GM12878 (cell line): ENCODE measurements at regions not wholly inside any gene's neighbourhood (a gene's known extent, or its start where the extent isn't known, plus 50 kb on each side); places are given as distances from the start of the nearest gene placed in this dataset.
A peak's percentile ranks its signal among the peaks of the same experiment; 100 is the strongest.

ENCODE experiments used
- ATAC-seq: fragments of 200-7000 bp; cut with Tn5 transposase; 3 replicates; pipeline ENCODE4 v1.9.1; 2020; ENCODE audit warnings: mild to moderate bottlenecking, moderate library complexity
- BruUV-seq: library from RNA; stranded (reverse); fragments of 400-500 nt; replicated peaks from 2 replicates; lab custom pipeline; 2021; lab: Mats Ljungman, UMichigan
- CTCF ChIA-PET: fragments of 300-600 bp; sonication (Branson Sonifier 250); formaldehyde crosslinking; extraction: SDS; loops from one replicate; lab custom pipeline; 2021; ENCODE audit warnings: inconsistent platforms; lab: Yijun Ruan, JAX
- POLR2A ChIA-PET: fragments of 350-600 bp; formaldehyde crosslinking; extraction: SDS; loops from one replicate; lab custom pipeline; 2021; ENCODE audit warnings: inconsistent platforms; lab: Charles Lee
- RAD21 ChIA-PET: fragments of 300-600 bp; sonication (Branson Sonifier 250); formaldehyde crosslinking; loops from one replicate; lab custom pipeline; 2023; ENCODE audit warnings: antibody characterized with exemption; ENCODE audit not compliant: unreplicated experiment; lab: Charles Lee
- SMC1A ChIA-PET: fragments of 300-600 bp; sonication (Branson Sonifier 250); formaldehyde crosslinking; loops from one replicate; lab custom pipeline; 2023; ENCODE audit not compliant: unreplicated experiment, uncharacterized antibody; lab: Charles Lee
- DNase-seq: peaks from one replicate; pipeline ENCODE4 v3.0.0-alpha.2; 2011; ENCODE audit warnings: low read depth, low spot score
- FAIRE-seq: peaks from 3 replicates; lab custom pipeline; 2011; peaks lifted over from hg19 to GRCh38; lab: Jason Lieb, UNC
- H2AFZ ChIP-seq: 2 replicates; pipeline ENCODE4 v1.6.0; 2011; ENCODE audit warnings: low read depth, low read length, control low read depth; ENCODE audit not compliant: control insufficient read depth
- H3K27ac ChIP-seq: 2 replicates; pipeline ENCODE4 v1.5.1; 2011; ENCODE audit warnings: control low read depth; ENCODE audit not compliant: control insufficient read depth, insufficient read depth
- H3K27me3 ChIP-seq, 2 experiments: replicated peaks in 1 of 2; 2 replicates each; pipeline versions ENCODE4 v1.6.0 to v1.6.1; 2011; ENCODE audit warnings: low read length in 1 of 2; ENCODE audit not compliant: control insufficient read depth in 2 of 2, insufficient read depth in 2 of 2
- H3K36me3 ChIP-seq, 2 experiments: 2 replicates each; pipeline ENCODE4 v1.5.1; 2011; ENCODE audit warnings: low read length in 1 of 2; ENCODE audit not compliant: control insufficient read depth in 2 of 2, insufficient read depth in 2 of 2
- H3K4me1 ChIP-seq: 2 replicates; pipeline ENCODE4 v1.6.1; 2011; ENCODE audit warnings: mild to moderate bottlenecking, low read length, moderate library complexity, mixed read lengths; ENCODE audit not compliant: control insufficient read depth, insufficient read depth
- H3K4me2 ChIP-seq: 2 replicates; pipeline ENCODE4 v1.6.0; 2011; ENCODE audit warnings: control low read depth; ENCODE audit not compliant: control insufficient read depth, insufficient read depth
- H3K4me3 ChIP-seq: fragments of 200-600 bp; sonication (generic); 2 replicates; pipeline ENCODE4 v1.5.1; 2016
- H3K79me2 ChIP-seq: 2 replicates; pipeline ENCODE4 v1.6.0; 2011; ENCODE audit warnings: low read length; ENCODE audit not compliant: control insufficient read depth, insufficient read depth
- H3K9ac ChIP-seq: 2 replicates; pipeline ENCODE4 v1.8.0; 2011; ENCODE audit warnings: low read length, control low read depth, mixed read lengths; ENCODE audit not compliant: control insufficient read depth, insufficient read depth
- H3K9me3 ChIP-seq: replicated peaks from 3 replicates; pipeline ENCODE4 v1.5.1; 2011; ENCODE audit warnings: mild to moderate bottlenecking, low read length; ENCODE audit not compliant: control insufficient read depth, insufficient read depth
- H4K20me1 ChIP-seq: 2 replicates; pipeline ENCODE4 v1.6.0; 2011; ENCODE audit not compliant: control insufficient read depth, insufficient read depth
- BACH1 ChIP-seq: fragments of 450-650 bp; IDR thresholded peaks from 2 replicates; pipeline ENCODE4 v1.6.1; 2017; ENCODE audit warnings: mild to moderate bottlenecking, borderline replicate concordance
- CBFB ChIP-seq: IDR thresholded peaks from 2 replicates; pipeline ENCODE4 v1.6.1; 2016; ENCODE audit warnings: antibody characterized with exemption, low read depth
- CHD4 ChIP-seq: fragments of 200-600 bp; sonication (generic); IDR thresholded peaks from 2 replicates; pipeline ENCODE4 v1.6.1; 2016; ENCODE audit warnings: mild to moderate bottlenecking
- CREM ChIP-seq: IDR thresholded peaks from 2 replicates; pipeline ENCODE4 v1.6.1; 2014; ENCODE audit warnings: antibody characterized with exemption, low read depth
- EZH2 ChIP-seq: IDR thresholded peaks from 2 replicates; pipeline ENCODE4 v1.6.1; 2012; ENCODE audit warnings: low read depth, mild to moderate bottlenecking, control low read depth, inconsistent platforms, low read length, borderline replicate concordance; ENCODE audit not compliant: control insufficient read depth
- GABPA ChIP-seq: IDR thresholded peaks from 2 replicates; pipeline ENCODE4 v1.6.1; 2014; ENCODE audit warnings: antibody characterized with exemption, low read depth, mild to moderate bottlenecking, inconsistent platforms
- HDGF ChIP-seq: fragments of 450-650 bp; IDR thresholded peaks from 2 replicates; pipeline ENCODE4 v1.6.1; 2016; ENCODE audit warnings: antibody characterized with exemption
- JUNB ChIP-seq: IDR thresholded peaks from 2 replicates; pipeline ENCODE4 v1.6.1; 2016; ENCODE audit warnings: antibody characterized with exemption, mild to moderate bottlenecking
- NKRF ChIP-seq: fragments of 450-650 bp; conservative IDR thresholded peaks from 2 replicates; pipeline ENCODE4 v1.6.1; 2017; ENCODE audit warnings: mild to moderate bottlenecking, moderate library complexity
- NR2F1 ChIP-seq: fragments of 450-650 bp; conservative IDR thresholded peaks from 2 replicates; pipeline ENCODE4 v1.6.1; 2017; ENCODE audit warnings: mild to moderate bottlenecking
- POLR2AphosphoS5 ChIP-seq: IDR thresholded peaks from 2 replicates; pipeline ENCODE4 v1.6.1; 2011; ENCODE audit warnings: mild to moderate bottlenecking, low read length, inconsistent platforms
- POU2F2 ChIP-seq: IDR thresholded peaks from 3 replicates; pipeline ENCODE4 v1.6.1; 2011; ENCODE audit warnings: low read depth, mild to moderate bottlenecking, low read length, borderline replicate concordance
- RB1 ChIP-seq: fragments of 450-650 bp; formaldehyde crosslinking; IDR thresholded peaks from 2 replicates; pipeline ENCODE4 v1.6.1; 2017; ENCODE audit warnings: mild to moderate bottlenecking, borderline replicate concordance
- RCOR1 ChIP-seq: conservative IDR thresholded peaks from 2 replicates; pipeline ENCODE4 v1.6.1; 2012; ENCODE audit warnings: low read depth, low read length, improper control_type of control experiment
- RUNX3 ChIP-seq: IDR thresholded peaks from 2 replicates; pipeline ENCODE4 v1.6.1; 2012; ENCODE audit warnings: low read length, inconsistent platforms
- SIN3A ChIP-seq: IDR thresholded peaks from 2 replicates; pipeline ENCODE4 v1.6.1; 2012; ENCODE audit warnings: low read depth, low read length, improper control_type of control experiment
- SREBF1 ChIP-seq: IDR thresholded peaks from 2 replicates; pipeline ENCODE4 v1.6.1; 2012; ENCODE audit warnings: mild to moderate bottlenecking, low read length
- SUZ12 ChIP-seq: fragments of 200-600 bp; sonication (generic); IDR thresholded peaks from one replicate; pipeline ENCODE4 v1.6.1; 2018; ENCODE audit warnings: antibody characterized with exemption, mild to moderate bottlenecking; ENCODE audit not compliant: unreplicated experiment
- TBL1XR1 ChIP-seq: IDR thresholded peaks from 2 replicates; pipeline ENCODE4 v1.6.1; 2012; ENCODE audit warnings: low read depth, low read length, improper control_type of control experiment
- TCF7 ChIP-seq: IDR thresholded peaks from 2 replicates; pipeline ENCODE4 v1.6.1; 2014; ENCODE audit warnings: antibody characterized with exemption, borderline replicate concordance
- ZNF24 ChIP-seq: fragments of 450-650 bp; IDR thresholded peaks from 2 replicates; pipeline ENCODE4 v1.6.1; 2017; ENCODE audit warnings: antibody characterized with exemption, mild to moderate bottlenecking
- ZNF274 ChIP-seq: IDR thresholded peaks from one replicate; pipeline ENCODE4 v1.8.0; 2011; ENCODE audit not compliant: insufficient read length, insufficient read depth
- ZNF384 ChIP-seq: IDR thresholded peaks from 2 replicates; pipeline ENCODE4 v1.6.1; 2012; ENCODE audit warnings: low read depth, mild to moderate bottlenecking, low read length, improper control_type of control experiment, borderline replicate concordance
- WGBS: methylation state at CpG from one replicate; pipeline ENCODE4 v1.1.6; 2016; ENCODE audit warnings: low lambda C conversion rate; ENCODE audit not compliant: insufficient replicate concordance, insufficient coverage; ENCODE audit errors: missing lambda C conversion rate; 5-methylcytosine and 5-hydroxymethylcytosine counted together
- in situ Hi-C: fragments of 300-500 bp; cut with MboI; formaldehyde crosslinking; loops from 9 replicates; pipeline ENCODE4 v1.14.3; 2018; ENCODE audit warnings: mixed read lengths
- intact Hi-C: fragments of 100-400 bp; cut with micrococcal nuclease; formaldehyde crosslinking; loops from one replicate; pipeline ENCODE4 v1.14.2; 2022; ENCODE audit not compliant: unreplicated experiment

GRCh38 chr7:131105294-131105798 lies 222.3 kb upstream of the MKLN1 start:
- ATAC-seq, result no peak

More at GRCh38 chr7:131105294-131105798, 222.3 kb upstream of the MKLN1 start:
- H3K79me2 ChIP-seq, result peaks cover 52% of the 10 kb centered on the region
- H3K27me3 ChIP-seq, result no peaks in the 10 kb centered on the region
- intact Hi-C loops (loop anchor here (5.0 kb wide), 4 partner anchors 127 to 317 kb away; partner anchors contain the start of gene MKLN1), in situ Hi-C loops (no loop called here)
- H3K4me3 ChIP-seq, result peak overlapping the region; percentile 68
- TF ChIP-seq BACH1, result peak; percentile 3; the same call in 1 of the 2 replicates
- TF ChIP-seq TCF7, result no peak
- no peak for TF ChIP-seq RUNX3
- no peak for TF ChIP-seq POU2F2
- TF ChIP-seq RCOR1, result no peak
- TF ChIP-seq CBFB, result no peak
- no peak for TF ChIP-seq ZNF384
- TF ChIP-seq SIN3A, result peak; percentile 18; the same call in 1 of the 2 replicates
- no peak for TF ChIP-seq EZH2
- no peak for TF ChIP-seq TBL1XR1
- TF ChIP-seq JUNB, result no peak
- 0 out of 2 replicates have a peak, but pooled peaks have one; percentile 14 for TF ChIP-seq POLR2AphosphoS5
- no peak for TF ChIP-seq CREM
- TF ChIP-seq CHD4, result no peak
- no peak for TF ChIP-seq SREBF1
- peak; percentile 9; the same call in 1 of the 2 replicates for TF ChIP-seq NKRF
- TF ChIP-seq HDGF, result no peak
- TF ChIP-seq ZNF24, result no peak
- no peak for TF ChIP-seq NR2F1
- TF ChIP-seq RB1, result peak; percentile 19; the same call in 1 of the 2 replicates
- no peak for TF ChIP-seq GABPA
- TF ChIP-seq ZNF274, result no peak
- TF ChIP-seq SUZ12, result no peak
- peak overlapping the region; percentile 72 for H3K4me2 ChIP-seq
- WGBS, result 4% methylated on average over 18 of the region's 24 CpGs
- BruUV-seq, result no TSS peak
- H3K36me3 ChIP-seq, result peaks cover 0 to 6% of the 10 kb centered on the region in 2 experiments; a peak in 2 of 4 replicates
- no peak for DNase-seq
- no peaks in the 10 kb centered on the region for H3K9me3 ChIP-seq
- peaks cover 36% of the 10 kb centered on the region for H3K4me1 ChIP-seq
- ChIA-PET POLR2A (interaction anchor here (1.0 to 8.6 kb wide), 5 partner anchors 9 to 224 kb away, joined by 3 to 110 read pairs (median 4); partner anchors contain the start of gene MKLN1), CTCF (interaction anchor here (0.6 to 5.7 kb wide), 9 partner anchors 17 to 408 kb away, joined by 3 to 22 read pairs (median 4); no protein-coding TSS in a partner anchor), SMC1A (interaction anchor here (0.8 to 5.2 kb wide), 9 partner anchors 16 to 318 kb away, joined by 3 to 49 read pairs (median 6); no protein-coding TSS in a partner anchor), RAD21 (interaction anchor here (1.2 to 4.0 kb wide), 6 partner anchors 18 to 256 kb away, joined by 3 to 61 read pairs (median 4); no protein-coding TSS in a partner anchor)
- no peak overlapping the region for H2AFZ ChIP-seq
- no peaks in the 10 kb centered on the region for H4K20me1 ChIP-seq
- H3K27ac ChIP-seq, result no peak overlapping the region
- no peak for FAIRE-seq
- peak overlapping the region; percentile 20; the same call in 1 of the 2 replicates for H3K9ac ChIP-seq
